GM23338 (cell line): ENCODE measurements at regions not wholly inside any gene's neighbourhood (a gene's known extent, or its start where the extent isn't known, plus 50 kb on each side); places are given as distances from the start of the nearest gene placed in this dataset.

Source experiments
- ATAC-seq: fragments of 200-7000 bp; cut with Tn5 transposase; 3 replicates; pipeline ENCODE4 v1.9.1; 2020
- DNase-seq: peaks from one replicate; pipeline ENCODE4 v3.0.0-alpha.2; 2015; ENCODE audit warnings: low spot score
- H2AFZ ChIP-seq: fragments of 200-600 bp; sonication (generic); 2 replicates; pipeline ENCODE4 v1.8.0; 2016; ENCODE audit warnings: antibody characterized with exemption, mild to moderate bottlenecking, moderate library complexity
- H3F3A ChIP-seq: fragments of 200-600 bp; sonication (generic); replicated peaks from 2 replicates; pipeline ENCODE4 v1.8.0; 2017; ENCODE audit warnings: antibody characterized with exemption, mixed run types, low read depth
- H3K27ac ChIP-seq: fragments of 200-600 bp; sonication (generic); 2 replicates; pipeline ENCODE4 v1.6.1; 2016; ENCODE audit warnings: low read depth
- H3K27me3 ChIP-seq: fragments of 200-600 bp; sonication (generic); 2 replicates; pipeline ENCODE4 v1.8.0; 2016; ENCODE audit warnings: mild to moderate bottlenecking, mixed run types, moderate library complexity; ENCODE audit not compliant: insufficient read depth
- H3K36me3 ChIP-seq: fragments of 200-600 bp; sonication (generic); 2 replicates; pipeline ENCODE4 v1.8.0; 2016; ENCODE audit warnings: mild to moderate bottlenecking; ENCODE audit not compliant: insufficient read depth
- H3K4me1 ChIP-seq: fragments of 200-600 bp; sonication (generic); 2 replicates; pipeline ENCODE4 v1.8.0; 2016; ENCODE audit warnings: mild to moderate bottlenecking, moderate library complexity; ENCODE audit not compliant: insufficient read depth
- H3K4me2 ChIP-seq: fragments of 200-600 bp; sonication (generic); 2 replicates; pipeline ENCODE4 v1.7.1; 2017; ENCODE audit warnings: mixed run types
- H3K4me3 ChIP-seq: fragments of 200-600 bp; sonication (generic); 2 replicates; pipeline ENCODE4 v1.6.1; 2016; ENCODE audit warnings: mixed run types
- H3K79me2 ChIP-seq: fragments of 200-600 bp; sonication (generic); replicated peaks from 2 replicates; pipeline ENCODE4 v1.8.0; 2017; ENCODE audit warnings: mild to moderate bottlenecking; ENCODE audit not compliant: insufficient read depth
- H3K9me2 ChIP-seq: fragments of 200-600 bp; sonication (generic); 2 replicates; pipeline ENCODE4 v1.8.0; 2017; ENCODE audit not compliant: insufficient read depth
- H4K20me1 ChIP-seq: fragments of 200-600 bp; sonication (generic); replicated peaks from 2 replicates; pipeline ENCODE4 v1.8.0; 2017; ENCODE audit warnings: mild to moderate bottlenecking; ENCODE audit not compliant: insufficient read depth
- H3K27ac Mint-ChIP-seq: 2 replicates; pipeline ENCODE4 v1.8.0; 2020; ENCODE audit warnings: inconsistent platforms, mild to moderate bottlenecking, moderate library complexity, mixed read lengths
- H3K27me3 Mint-ChIP-seq: 3 replicates; pipeline ENCODE4 v1.8.0; 2022; ENCODE audit warnings: low read depth, mild to moderate bottlenecking, moderate library complexity, mixed read lengths, inconsistent platforms; ENCODE audit not compliant: insufficient read depth, poor library complexity
- H3K36me3 Mint-ChIP-seq: 3 replicates; pipeline ENCODE4 v1.8.0; 2021; ENCODE audit warnings: low read depth, mild to moderate bottlenecking, inconsistent platforms, moderate library complexity, mixed read lengths
- H3K4me1 Mint-ChIP-seq: 3 replicates; pipeline ENCODE4 v1.8.0; 2020; ENCODE audit warnings: mild to moderate bottlenecking, inconsistent platforms, mixed read lengths
- H3K4me3 Mint-ChIP-seq: 3 replicates; pipeline ENCODE4 v1.8.0; 2021; ENCODE audit warnings: moderate library complexity, mild to moderate bottlenecking, inconsistent platforms, mixed read lengths
- H3K9me3 Mint-ChIP-seq: 3 replicates; pipeline ENCODE4 v1.8.0; 2020; ENCODE audit warnings: moderate library complexity, mild to moderate bottlenecking, inconsistent platforms, mixed read lengths
- CTCF ChIP-seq, 2 experiments: fragments of 200-600 bp in 1 of 2; sonication (generic) in 1 of 2; conservative IDR thresholded peaks; 2 replicates each; pipeline versions ENCODE4 v1.5.1 to v1.6.1; 2016 to 2017; ENCODE audit warnings: antibody characterized with exemption in 2 of 2, low read depth in 2 of 2, mild to moderate bottlenecking in 2 of 2, moderate library complexity in 1 of 2
- ETS1 ChIP-seq: IDR thresholded peaks from 2 replicates; pipeline ENCODE4 v1.6.1; 2016; ENCODE audit warnings: antibody characterized with exemption
- EZH2phosphoT487 ChIP-seq: fragments of 200-600 bp; sonication (generic); IDR thresholded peaks from one replicate; pipeline ENCODE4 v1.8.1; 2018; ENCODE audit warnings: antibody characterized with exemption; ENCODE audit not compliant: unreplicated experiment
- REST ChIP-seq: IDR thresholded peaks from one replicate; pipeline ENCODE4 v1.6.1; 2018; ENCODE audit warnings: antibody characterized with exemption; ENCODE audit not compliant: unreplicated experiment
- STAT1 ChIP-seq: IDR thresholded peaks from one replicate; pipeline ENCODE4 v1.6.1; 2016; ENCODE audit warnings: antibody characterized with exemption; ENCODE audit not compliant: unreplicated experiment
- ZNF114 ChIP-seq: fragments of 250-450 bp; sonication (Bioruptor Pico); IDR thresholded peaks from 2 replicates; pipeline ENCODE4 v1.5.0; 2020; ENCODE audit warnings: mild to moderate bottlenecking, moderate library complexity
- ZNF331 ChIP-seq: fragments of 250-450 bp; sonication (Bioruptor Pico); IDR thresholded peaks from 2 replicates; pipeline ENCODE4 v1.5.0; 2020; ENCODE audit warnings: low read depth, mild to moderate bottlenecking, moderate library complexity
- ZNF462 ChIP-seq: fragments of 250-450 bp; sonication (Bioruptor Pico); IDR thresholded peaks from 2 replicates; pipeline ENCODE4 v1.5.0; 2020; ENCODE audit warnings: mild to moderate bottlenecking, moderate library complexity

- Mint-ChIP-seq H3K4me3 (no peak overlapping the region), H3K4me1 (peaks cover 2% of the 10 kb centered on the region; the same call in 1 of the 3 replicates), H3K27me3 (no peaks in the 10 kb centered on the region), H3K36me3 (no peaks in the 10 kb centered on the region; the same call in 1 of the 3 replicates), H3K27ac (no peak overlapping the region), H3K9me3 (peaks cover 16% of the 10 kb centered on the region)
- H4K20me1 ChIP-seq = no peaks in the 10 kb centered on the region
- H3K4me3 ChIP-seq = no peak overlapping the region
- H3K4me2 ChIP-seq = no peak overlapping the region
- H3F3A ChIP-seq = no peaks in the 10 kb centered on the region
- no peaks in the 10 kb centered on the region for H3K4me1 ChIP-seq
- no peaks in the 10 kb centered on the region for H3K79me2 ChIP-seq
- H3K27me3 ChIP-seq = no peaks in the 10 kb centered on the region
- TF ChIP-seq ETS1 (no peak), ZNF331 (CRISPR knock-in tag) (no peak), ZNF114 (CRISPR knock-in tag) (no peak), CTCF (conservative IDR thresholded peaks at IDR 0.05; ENCODE audit: low read depth in 2 of 2) (peak; percentile 37 to 55), REST (no peak)
- H3K36me3 ChIP-seq = no peaks in the 10 kb centered on the region
- ATAC-seq (no peak), DNase-seq (no peak)
- no peak overlapping the region for H2AFZ ChIP-seq
- no peak overlapping the region for H3K27ac ChIP-seq
- H3K9me2 ChIP-seq = no peaks in the 10 kb centered on the region
Measured at GRCh38 chr5:5726401-5726800, 303.9 kb downstream of the ICE1 start.

GRCh38 chr5:5721881-5722280 lies 299.4 kb downstream of the ICE1 start:
- Mint-ChIP-seq H3K27ac (no peak overlapping the region), H3K27me3 (no peaks in the 10 kb centered on the region), H3K9me3 (peaks cover 16% of the 10 kb centered on the region), H3K36me3 (no peaks in the 10 kb centered on the region; the same call in 1 of the 3 replicates), H3K4me3 (no peak overlapping the region), H3K4me1 (no peaks in the 10 kb centered on the region)
- no peaks in the 10 kb centered on the region for H3K79me2 ChIP-seq
- H3K36me3 ChIP-seq = no peaks in the 10 kb centered on the region
- H3K4me1 ChIP-seq = no peaks in the 10 kb centered on the region
- H3K9me2 ChIP-seq = no peaks in the 10 kb centered on the region
- no peak overlapping the region for H2AFZ ChIP-seq
- H3K4me2 ChIP-seq = no peak overlapping the region
- no peak overlapping the region for H3K27ac ChIP-seq
- no peak for DNase-seq
- no peaks in the 10 kb centered on the region for H3F3A ChIP-seq
- no peaks in the 10 kb centered on the region for H4K20me1 ChIP-seq
- H3K27me3 ChIP-seq = no peaks in the 10 kb centered on the region
- H3K4me3 ChIP-seq = no peak overlapping the region
- no peak for ATAC-seq
- no peak for TF ChIP-seq EZH2phosphoT487
- TF ChIP-seq ZNF114 (CRISPR knock-in tag) = no peak
- TF ChIP-seq STAT1 = no peak
- no peak for TF ChIP-seq ZNF462 (CRISPR knock-in tag)
